HG03039 (cell line): ENCODE measurements at regions not wholly inside any gene's neighbourhood (a gene's known extent, or its start where the extent isn't known, plus 50 kb on each side); places are given as distances from the start of the nearest gene placed in this dataset.
"Not testable (repeated sequence)": the region's sequence is repeated elsewhere in the genome, so short reads cannot be mapped to it uniquely, and the experiment has no call there.

Experiments used
- ATAC-seq: cut with Tn5 transposase; IDR thresholded peaks from one replicate; pipeline ENCODE4 v1.9.1; 2021; ENCODE audit warnings: mild to moderate bottlenecking, moderate library complexity; ENCODE audit not compliant: unreplicated experiment

- ATAC-seq, result no peak
Measured at GRCh38 chr18:78240101-78240500, 739.5 kb upstream of the SALL3 start.

GRCh38 chr18:78240627-78241252 is 738.9 kb upstream of the SALL3 start:
- no peak for ATAC-seq

GRCh38 chr18:78241535-78242253 is 737.9 kb upstream of the SALL3 start:
- no peak for ATAC-seq

GRCh38 chr18:78242254-78242643 is 737.4 kb upstream of the SALL3 start:
- no peak for ATAC-seq

- ATAC-seq, result no peak
Measured at GRCh38 chr18:78242806-78243205, 736.8 kb upstream of the SALL3 start.

GRCh38 chr18:78244779-78245178 is 734.8 kb upstream of the SALL3 start:
- no peak for ATAC-seq

- no peak for ATAC-seq
Measured at GRCh38 chr18:78245451-78245850, 734.2 kb upstream of the SALL3 start.

GRCh38 chr18:78246050-78246449 is 733.6 kb upstream of the SALL3 start:
- ATAC-seq, result no peak

- no peak for ATAC-seq
Measured at GRCh38 chr18:78246588-78246987, 733.0 kb upstream of the SALL3 start.

- ATAC-seq, result no peak
Measured at GRCh38 chr18:78247615-78248289, 731.9 kb upstream of the SALL3 start.

GRCh38 chr18:78255013-78255412 is 724.6 kb upstream of the SALL3 start:
- no peak for ATAC-seq

GRCh38 chr18:78268226-78268988 is 711.2 kb upstream of the SALL3 start:
- ATAC-seq, result no peak

- no peak for ATAC-seq
Measured at GRCh38 chr18:78271790-78272189, 707.8 kb upstream of the SALL3 start.

- no peak for ATAC-seq
Measured at GRCh38 chr18:78273876-78274275, 705.7 kb upstream of the SALL3 start.

GRCh38 chr18:78283425-78283824 is 696.2 kb upstream of the SALL3 start:
- ATAC-seq, result not testable (repeated sequence)

- no peak for ATAC-seq
Measured at GRCh38 chr18:78292618-78293380, 686.8 kb upstream of the SALL3 start.

- no peak for ATAC-seq
Measured at GRCh38 chr18:78293540-78293939, 686.1 kb upstream of the SALL3 start.

GRCh38 chr18:78293940-78294541 is 685.6 kb upstream of the SALL3 start:
- ATAC-seq, result no peak

GRCh38 chr18:78295262-78295661 is 684.4 kb upstream of the SALL3 start:
- no peak for ATAC-seq

GRCh38 chr18:78296166-78296565 is 683.5 kb upstream of the SALL3 start:
- no peak for ATAC-seq
